ENCODE measurements at regions not wholly inside any gene's neighbourhood (a gene's known extent, or its start where the extent isn't known, plus 50 kb on each side); places are given as distances from the start of the nearest gene placed in this dataset.

GRCh38 chr6:153941768-153942167, 97.3 kb upstream of the OPRM1 start:
- TF ChIP-seq, protein P1, sequence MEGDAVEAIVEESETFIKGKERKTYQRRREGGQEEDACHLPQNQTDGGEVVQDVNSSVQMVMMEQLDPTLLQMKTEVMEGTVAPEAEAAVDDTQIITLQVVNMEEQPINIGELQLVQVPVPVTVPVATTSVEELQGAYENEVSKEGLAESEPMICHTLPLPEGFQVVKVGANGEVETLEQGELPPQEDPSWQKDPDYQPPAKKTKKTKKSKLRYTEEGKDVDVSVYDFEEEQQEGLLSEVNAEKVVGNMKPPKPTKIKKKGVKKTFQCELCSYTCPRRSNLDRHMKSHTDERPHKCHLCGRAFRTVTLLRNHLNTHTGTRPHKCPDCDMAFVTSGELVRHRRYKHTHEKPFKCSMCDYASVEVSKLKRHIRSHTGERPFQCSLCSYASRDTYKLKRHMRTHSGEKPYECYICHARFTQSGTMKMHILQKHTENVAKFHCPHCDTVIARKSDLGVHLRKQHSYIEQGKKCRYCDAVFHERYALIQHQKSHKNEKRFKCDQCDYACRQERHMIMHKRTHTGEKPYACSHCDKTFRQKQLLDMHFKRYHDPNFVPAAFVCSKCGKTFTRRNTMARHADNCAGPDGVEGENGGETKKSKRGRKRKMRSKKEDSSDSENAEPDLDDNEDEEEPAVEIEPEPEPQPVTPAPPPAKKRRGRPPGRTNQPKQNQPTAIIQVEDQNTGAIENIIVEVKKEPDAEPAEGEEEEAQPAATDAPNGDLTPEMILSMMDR (conservative IDR thresholded peaks at IDR 0.05; ENCODE audit: low read length) = no peak
- TF ChIP-seq EZH2phosphoT487 (IDR thresholded peaks at IDR 0.05; ENCODE audit: borderline replicate concordance, low read depth, low read length) = no peak
